GM12878 (cell line): ENCODE measurements at regions not wholly inside any gene's neighbourhood (a gene's known extent, or its start where the extent isn't known, plus 50 kb on each side); places are given as distances from the start of the nearest gene placed in this dataset.

Experiments used
- ATAC-seq: fragments of 200-7000 bp; cut with Tn5 transposase; 3 replicates; pipeline ENCODE4 v1.9.1; 2020; ENCODE audit warnings: mild to moderate bottlenecking, moderate library complexity
- BruUV-seq: library from RNA; stranded (reverse); fragments of 400-500 nt; replicated peaks from 2 replicates; lab custom pipeline; 2021; lab: Mats Ljungman, UMichigan
- CTCF ChIA-PET: fragments of 300-600 bp; sonication (Branson Sonifier 250); formaldehyde crosslinking; extraction: SDS; loops from one replicate; lab custom pipeline; 2021; ENCODE audit warnings: inconsistent platforms; lab: Yijun Ruan, JAX
- POLR2A ChIA-PET: fragments of 350-600 bp; formaldehyde crosslinking; extraction: SDS; loops from one replicate; lab custom pipeline; 2021; ENCODE audit warnings: inconsistent platforms; lab: Charles Lee
- RAD21 ChIA-PET: fragments of 300-600 bp; sonication (Branson Sonifier 250); formaldehyde crosslinking; loops from one replicate; lab custom pipeline; 2023; ENCODE audit warnings: antibody characterized with exemption; ENCODE audit not compliant: unreplicated experiment; lab: Charles Lee
- SMC1A ChIA-PET: fragments of 300-600 bp; sonication (Branson Sonifier 250); formaldehyde crosslinking; loops from one replicate; lab custom pipeline; 2023; ENCODE audit not compliant: unreplicated experiment, uncharacterized antibody; lab: Charles Lee
- DNase-seq: peaks from one replicate; pipeline ENCODE4 v3.0.0-alpha.2; 2011; ENCODE audit warnings: low read depth, low spot score
- FAIRE-seq: peaks from 3 replicates; lab custom pipeline; 2011; peaks lifted over from hg19 to GRCh38; lab: Jason Lieb, UNC
- H2AFZ ChIP-seq: 2 replicates; pipeline ENCODE4 v1.6.0; 2011; ENCODE audit warnings: low read depth, low read length, control low read depth; ENCODE audit not compliant: control insufficient read depth
- H3K27ac ChIP-seq: 2 replicates; pipeline ENCODE4 v1.5.1; 2011; ENCODE audit warnings: control low read depth; ENCODE audit not compliant: control insufficient read depth, insufficient read depth
- H3K27me3 ChIP-seq, 2 experiments: replicated peaks in 1 of 2; 2 replicates each; pipeline versions ENCODE4 v1.6.0 to v1.6.1; 2011; ENCODE audit warnings: low read length in 1 of 2; ENCODE audit not compliant: control insufficient read depth in 2 of 2, insufficient read depth in 2 of 2
- H3K36me3 ChIP-seq, 2 experiments: 2 replicates each; pipeline ENCODE4 v1.5.1; 2011; ENCODE audit warnings: low read length in 1 of 2; ENCODE audit not compliant: control insufficient read depth in 2 of 2, insufficient read depth in 2 of 2
- H3K4me1 ChIP-seq: 2 replicates; pipeline ENCODE4 v1.6.1; 2011; ENCODE audit warnings: mild to moderate bottlenecking, low read length, moderate library complexity, mixed read lengths; ENCODE audit not compliant: control insufficient read depth, insufficient read depth
- H3K4me2 ChIP-seq: 2 replicates; pipeline ENCODE4 v1.6.0; 2011; ENCODE audit warnings: control low read depth; ENCODE audit not compliant: control insufficient read depth, insufficient read depth
- H3K4me3 ChIP-seq: fragments of 200-600 bp; sonication (generic); 2 replicates; pipeline ENCODE4 v1.5.1; 2016
- H3K79me2 ChIP-seq: 2 replicates; pipeline ENCODE4 v1.6.0; 2011; ENCODE audit warnings: low read length; ENCODE audit not compliant: control insufficient read depth, insufficient read depth
- H3K9ac ChIP-seq: 2 replicates; pipeline ENCODE4 v1.8.0; 2011; ENCODE audit warnings: low read length, control low read depth, mixed read lengths; ENCODE audit not compliant: control insufficient read depth, insufficient read depth
- H3K9me3 ChIP-seq: replicated peaks from 3 replicates; pipeline ENCODE4 v1.5.1; 2011; ENCODE audit warnings: mild to moderate bottlenecking, low read length; ENCODE audit not compliant: control insufficient read depth, insufficient read depth
- H4K20me1 ChIP-seq: 2 replicates; pipeline ENCODE4 v1.6.0; 2011; ENCODE audit not compliant: control insufficient read depth, insufficient read depth
- BCL11A ChIP-seq: IDR thresholded peaks from 2 replicates; pipeline ENCODE4 v1.6.1; 2011; ENCODE audit warnings: low read depth, low read length
- EZH2 ChIP-seq: IDR thresholded peaks from 2 replicates; pipeline ENCODE4 v1.6.1; 2012; ENCODE audit warnings: low read depth, mild to moderate bottlenecking, control low read depth, inconsistent platforms, low read length, borderline replicate concordance; ENCODE audit not compliant: control insufficient read depth
- MEF2A ChIP-seq: IDR thresholded peaks from 2 replicates; pipeline ENCODE4 v1.6.1; 2011; ENCODE audit warnings: low read depth, mild to moderate bottlenecking, low read length, moderate library complexity; ENCODE audit not compliant: insufficient read depth
- RAD51 ChIP-seq: fragments of 450-650 bp; IDR thresholded peaks from 2 replicates; pipeline ENCODE4 v1.6.1; 2016; ENCODE audit warnings: moderate library complexity, mild to moderate bottlenecking, inconsistent platforms
- WRNIP1 ChIP-seq: IDR thresholded peaks from 2 replicates; pipeline ENCODE4 v1.6.1; 2011; ENCODE audit warnings: low read depth, low read length, improper control_type of control experiment, borderline replicate concordance
- WGBS: methylation state at CpG from one replicate; pipeline ENCODE4 v1.1.6; 2016; ENCODE audit warnings: low lambda C conversion rate; ENCODE audit not compliant: insufficient replicate concordance, insufficient coverage; ENCODE audit errors: missing lambda C conversion rate; 5-methylcytosine and 5-hydroxymethylcytosine counted together
- in situ Hi-C: fragments of 300-500 bp; cut with MboI; formaldehyde crosslinking; loops from 9 replicates; pipeline ENCODE4 v1.14.3; 2018; ENCODE audit warnings: mixed read lengths
- intact Hi-C: fragments of 100-400 bp; cut with micrococcal nuclease; formaldehyde crosslinking; loops from one replicate; pipeline ENCODE4 v1.14.2; 2022; ENCODE audit not compliant: unreplicated experiment
- TF ChIP-seq, protein P1 (sequence below): fragments of 450-650 bp; IDR thresholded peaks from 2 replicates; pipeline ENCODE4 v1.6.1; 2017; ENCODE audit warnings: mild to moderate bottlenecking, moderate library complexity
- TF ChIP-seq, protein P2 (sequence below): IDR thresholded peaks from 2 replicates; pipeline ENCODE4 v1.6.1; 2011; ENCODE audit warnings: mild to moderate bottlenecking, low read depth, low read length, moderate library complexity; ENCODE audit not compliant: insufficient replicate concordance

DNA sequence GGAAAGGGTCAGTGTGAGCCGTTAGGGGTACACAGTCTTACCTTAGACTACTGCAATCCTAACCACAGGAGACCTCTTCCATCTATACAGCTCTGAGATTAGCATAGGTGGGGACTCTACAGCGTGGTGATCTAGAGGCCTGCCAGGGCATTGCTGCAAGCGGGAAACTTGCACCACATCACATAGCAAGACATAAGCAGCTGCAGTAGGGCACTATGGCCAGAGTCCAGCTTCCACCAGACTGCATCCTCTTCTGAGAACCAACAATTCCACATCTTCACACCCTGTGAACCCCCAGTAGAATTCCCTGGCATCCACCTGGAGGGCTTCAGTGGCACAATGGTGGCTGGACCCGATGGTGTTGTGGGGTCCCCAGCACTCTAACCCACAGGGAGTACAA is 1564.3 kb upstream of the PRR20A start (continued):
- no peak for TF ChIP-seq MEF2A

DNA sequence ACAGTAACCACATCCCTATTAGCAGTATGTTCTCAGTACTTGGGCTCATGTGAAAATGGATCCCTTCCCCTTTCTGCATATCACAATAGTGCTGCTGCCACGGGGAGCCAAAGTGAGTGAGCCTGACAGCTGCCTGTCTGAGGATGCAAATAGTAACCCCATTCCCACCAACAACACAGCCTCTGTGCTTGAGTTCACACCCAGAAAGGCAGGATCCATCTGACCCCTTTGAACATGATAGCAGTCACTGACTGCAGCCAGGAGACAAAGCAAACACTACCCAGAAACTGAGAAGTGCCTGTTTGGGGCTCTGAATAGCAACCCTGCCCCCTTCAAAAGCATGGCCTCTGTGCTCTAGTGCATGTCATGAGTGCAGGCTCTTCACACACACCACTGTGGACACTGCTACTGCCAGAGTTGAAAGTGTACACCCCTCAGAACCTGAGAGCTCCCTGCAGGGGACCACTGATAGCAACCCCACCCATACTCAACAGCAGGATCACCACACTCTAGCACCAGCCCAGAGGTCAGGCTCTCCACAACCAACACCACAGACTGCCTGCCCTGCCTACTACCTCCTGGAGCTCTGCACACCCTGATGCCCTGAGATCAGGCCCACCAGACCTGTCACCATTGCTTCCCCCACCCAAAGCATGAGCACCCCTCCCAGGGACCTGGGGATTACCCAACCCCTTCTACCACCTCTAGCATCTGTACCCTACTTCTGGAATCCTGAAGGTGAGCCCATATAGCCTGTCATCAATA is 1563.5 kb upstream of the PRR20A start:
- H3K4me3 ChIP-seq: no peak overlapping the region
- TF ChIP-seq, protein P1, sequence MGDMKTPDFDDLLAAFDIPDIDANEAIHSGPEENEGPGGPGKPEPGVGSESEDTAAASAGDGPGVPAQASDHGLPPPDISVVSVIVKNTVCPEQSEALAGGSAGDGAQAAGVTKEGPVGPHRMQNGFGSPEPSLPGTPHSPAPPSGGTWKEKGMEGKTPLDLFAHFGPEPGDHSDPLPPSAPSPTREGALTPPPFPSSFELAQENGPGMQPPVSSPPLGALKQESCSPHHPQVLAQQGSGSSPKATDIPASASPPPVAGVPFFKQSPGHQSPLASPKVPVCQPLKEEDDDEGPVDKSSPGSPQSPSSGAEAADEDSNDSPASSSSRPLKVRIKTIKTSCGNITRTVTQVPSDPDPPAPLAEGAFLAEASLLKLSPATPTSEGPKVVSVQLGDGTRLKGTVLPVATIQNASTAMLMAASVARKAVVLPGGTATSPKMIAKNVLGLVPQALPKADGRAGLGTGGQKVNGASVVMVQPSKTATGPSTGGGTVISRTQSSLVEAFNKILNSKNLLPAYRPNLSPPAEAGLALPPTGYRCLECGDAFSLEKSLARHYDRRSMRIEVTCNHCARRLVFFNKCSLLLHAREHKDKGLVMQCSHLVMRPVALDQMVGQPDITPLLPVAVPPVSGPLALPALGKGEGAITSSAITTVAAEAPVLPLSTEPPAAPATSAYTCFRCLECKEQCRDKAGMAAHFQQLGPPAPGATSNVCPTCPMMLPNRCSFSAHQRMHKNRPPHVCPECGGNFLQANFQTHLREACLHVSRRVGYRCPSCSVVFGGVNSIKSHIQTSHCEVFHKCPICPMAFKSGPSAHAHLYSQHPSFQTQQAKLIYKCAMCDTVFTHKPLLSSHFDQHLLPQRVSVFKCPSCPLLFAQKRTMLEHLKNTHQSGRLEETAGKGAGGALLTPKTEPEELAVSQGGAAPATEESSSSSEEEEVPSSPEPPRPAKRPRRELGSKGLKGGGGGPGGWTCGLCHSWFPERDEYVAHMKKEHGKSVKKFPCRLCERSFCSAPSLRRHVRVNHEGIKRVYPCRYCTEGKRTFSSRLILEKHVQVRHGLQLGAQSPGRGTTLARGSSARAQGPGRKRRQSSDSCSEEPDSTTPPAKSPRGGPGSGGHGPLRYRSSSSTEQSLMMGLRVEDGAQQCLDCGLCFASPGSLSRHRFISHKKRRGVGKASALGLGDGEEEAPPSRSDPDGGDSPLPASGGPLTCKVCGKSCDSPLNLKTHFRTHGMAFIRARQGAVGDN: no peak
- TF ChIP-seq, protein P2, sequence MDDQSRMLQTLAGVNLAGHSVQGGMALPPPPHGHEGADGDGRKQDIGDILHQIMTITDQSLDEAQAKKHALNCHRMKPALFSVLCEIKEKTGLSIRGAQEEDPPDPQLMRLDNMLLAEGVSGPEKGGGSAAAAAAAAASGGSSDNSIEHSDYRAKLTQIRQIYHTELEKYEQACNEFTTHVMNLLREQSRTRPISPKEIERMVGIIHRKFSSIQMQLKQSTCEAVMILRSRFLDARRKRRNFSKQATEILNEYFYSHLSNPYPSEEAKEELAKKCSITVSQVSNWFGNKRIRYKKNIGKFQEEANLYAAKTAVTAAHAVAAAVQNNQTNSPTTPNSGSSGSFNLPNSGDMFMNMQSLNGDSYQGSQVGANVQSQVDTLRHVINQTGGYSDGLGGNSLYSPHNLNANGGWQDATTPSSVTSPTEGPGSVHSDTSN: no peak
- TF ChIP-seq BCL11A (no peak), RAD51 (no peak), WRNIP1 (no peak), EZH2 (no peak)
- H2AFZ ChIP-seq: no peak overlapping the region
- H3K9me3 ChIP-seq: no peaks in the 10 kb centered on the region
- DNase-seq (no peak), ATAC-seq (no peak), FAIRE-seq (no peak)
- in situ Hi-C loops: no loop called here
- no peak overlapping the region for H3K9ac ChIP-seq
- intact Hi-C loops: no loop called here
- no peaks in the 10 kb centered on the region for H4K20me1 ChIP-seq
- POLR2A ChIA-PET: no interaction called here
- SMC1A ChIA-PET: no interaction called here
- H3K4me1 ChIP-seq: no peaks in the 10 kb centered on the region
- no peaks in the 10 kb centered on the region for H3K27me3 ChIP-seq
- no TSS peak for BruUV-seq
- RAD21 ChIA-PET: no interaction called here
- H3K4me2 ChIP-seq: no peak overlapping the region
- WGBS: 0% methylated on average over 1 of the region's 1 CpG
- CTCF ChIA-PET: interaction anchor here (0.6 kb wide), 1 partner anchor 8 kb away, joined by 3 read pairs; no protein-coding TSS in a partner anchor
- H3K27ac ChIP-seq: no peak overlapping the region
- H3K36me3 ChIP-seq: no peaks in the 10 kb centered on the region
- H3K79me2 ChIP-seq: no peaks in the 10 kb centered on the region
